ENCODE measurements at regions not wholly inside any gene's neighbourhood (a gene's known extent, or its start where the extent isn't known, plus 50 kb on each side); places are given as distances from the start of the nearest gene placed in this dataset.

GRCh38 chr16:27152801-27153200, 50.5 kb upstream of the KDM8 start:
- TF ChIP-seq SMARCC2 (IDR thresholded peaks at IDR 0.05; ENCODE audit: low read depth) = no peak
- TF ChIP-seq YY1 (IDR thresholded peaks at IDR 0.05; ENCODE audit: borderline replicate concordance in 1 of 3, control insufficient read depth in 1 of 3, extremely low read depth in 1 of 3, insufficient read depth in 3 of 3, insufficient read length in 1 of 3, insufficient replicate concordance in 2 of 3, low read depth in 1 of 3, low read length in 2 of 3) = no peak
- no peak for TF ChIP-seq PHF21A (IDR thresholded peaks at IDR 0.05; ENCODE audit: borderline replicate concordance, low read depth)
- TF ChIP-seq ASH1L (IDR thresholded peaks at IDR 0.05; ENCODE audit: borderline replicate concordance, low read depth, partially characterized antibody) = no peak
- TF ChIP-seq ZNF121 (CRISPR knock-in tag; conservative IDR thresholded peaks at IDR 0.05) = no peak
- TF ChIP-seq NCOR1 (IDR thresholded peaks at IDR 0.05) = no peak
- TF ChIP-seq USF1 (CRISPR knock-in tag; IDR thresholded peaks at IDR 0.05) = no peak
- no peak for TF ChIP-seq ZFP30 (CRISPR knock-in tag; IDR thresholded peaks at IDR 0.05; ENCODE audit: borderline replicate concordance)
- no peak for TF ChIP-seq CTCF (IDR thresholded peaks at IDR 0.05 in 2 of 3, conservative IDR thresholded peaks at IDR 0.05 in 1 of 3; ENCODE audit: insufficient read depth in 2 of 3, low read depth in 1 of 3, low read length in 3 of 3)
- no peak for TF ChIP-seq PATZ1 (CRISPR knock-in tag; IDR thresholded peaks at IDR 0.05; ENCODE audit: borderline replicate concordance)
- no peak for TF ChIP-seq CHD4 (IDR thresholded peaks at IDR 0.05; ENCODE audit: insufficient read depth, insufficient replicate concordance, low read depth, low read length, poor library complexity, severe bottlenecking)
